Fibroblast of mammary gland (primary cell): ENCODE measurements at regions not wholly inside any gene's neighbourhood (a gene's known extent, or its start where the extent isn't known, plus 50 kb on each side); places are given as distances from the start of the nearest gene placed in this dataset.
A peak's percentile ranks its signal among the peaks of the same experiment; 100 is the strongest.

Experiments
- DNase-seq: peaks from one replicate; pipeline ENCODE4 v3.0.0-alpha.2; 2010; ENCODE audit warnings: low read depth
- H3K4me3 ChIP-seq: 2 replicates; pipeline ENCODE4 v1.5.1; 2011; ENCODE audit warnings: low read depth, mild to moderate bottlenecking, low read length, moderate library complexity; ENCODE audit not compliant: control insufficient read depth
- TF ChIP-seq, protein P1 (sequence below): conservative IDR thresholded peaks from 2 replicates; pipeline ENCODE4 v1.5.1; 2011; ENCODE audit warnings: low read depth, low read length, inconsistent platforms; ENCODE audit not compliant: control insufficient read depth, insufficient read depth

DNA sequence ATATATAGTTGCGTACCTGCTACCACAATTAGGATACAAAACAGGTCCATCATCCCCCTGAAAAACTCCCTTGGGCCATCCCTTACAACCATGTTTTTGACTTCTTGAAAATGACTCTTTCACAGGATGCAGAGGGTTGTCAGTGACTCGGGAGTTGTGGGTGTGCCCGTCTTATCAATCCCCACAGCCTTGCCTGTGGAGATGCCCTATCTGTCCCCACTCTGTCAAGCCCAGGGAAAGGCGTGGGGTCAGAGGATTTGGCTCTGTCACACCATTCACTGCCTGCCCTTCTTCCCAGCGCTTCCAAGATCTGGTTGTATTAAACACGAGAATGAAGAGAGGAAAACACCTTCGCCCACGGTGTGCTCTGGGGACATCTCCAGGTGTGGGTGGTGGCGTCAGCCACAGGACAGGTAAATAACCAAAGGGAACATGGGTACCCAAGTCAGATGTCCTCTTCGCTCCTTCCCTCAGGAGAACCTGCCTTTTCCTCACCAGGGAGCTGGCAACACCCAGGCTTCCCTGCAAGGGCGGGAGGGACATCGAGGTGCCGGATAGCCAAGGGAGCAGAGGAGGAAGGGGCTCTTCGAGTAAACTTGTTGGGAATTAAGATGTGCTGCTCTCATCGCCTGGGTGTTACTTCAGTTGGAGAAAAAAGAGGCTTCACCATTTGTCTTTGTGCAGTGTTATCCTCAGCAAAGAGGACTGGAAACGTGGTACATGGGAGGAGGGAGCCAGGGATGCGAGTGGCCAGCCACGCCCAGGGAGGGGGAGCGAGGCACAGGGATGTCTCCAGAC, 100.3 kb downstream of the B3GNT2 start:
- no peak for DNase-seq
- TF ChIP-seq, protein P1, sequence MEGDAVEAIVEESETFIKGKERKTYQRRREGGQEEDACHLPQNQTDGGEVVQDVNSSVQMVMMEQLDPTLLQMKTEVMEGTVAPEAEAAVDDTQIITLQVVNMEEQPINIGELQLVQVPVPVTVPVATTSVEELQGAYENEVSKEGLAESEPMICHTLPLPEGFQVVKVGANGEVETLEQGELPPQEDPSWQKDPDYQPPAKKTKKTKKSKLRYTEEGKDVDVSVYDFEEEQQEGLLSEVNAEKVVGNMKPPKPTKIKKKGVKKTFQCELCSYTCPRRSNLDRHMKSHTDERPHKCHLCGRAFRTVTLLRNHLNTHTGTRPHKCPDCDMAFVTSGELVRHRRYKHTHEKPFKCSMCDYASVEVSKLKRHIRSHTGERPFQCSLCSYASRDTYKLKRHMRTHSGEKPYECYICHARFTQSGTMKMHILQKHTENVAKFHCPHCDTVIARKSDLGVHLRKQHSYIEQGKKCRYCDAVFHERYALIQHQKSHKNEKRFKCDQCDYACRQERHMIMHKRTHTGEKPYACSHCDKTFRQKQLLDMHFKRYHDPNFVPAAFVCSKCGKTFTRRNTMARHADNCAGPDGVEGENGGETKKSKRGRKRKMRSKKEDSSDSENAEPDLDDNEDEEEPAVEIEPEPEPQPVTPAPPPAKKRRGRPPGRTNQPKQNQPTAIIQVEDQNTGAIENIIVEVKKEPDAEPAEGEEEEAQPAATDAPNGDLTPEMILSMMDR, result no peak
- H3K4me3 ChIP-seq, result no peak overlapping the region

DNA sequence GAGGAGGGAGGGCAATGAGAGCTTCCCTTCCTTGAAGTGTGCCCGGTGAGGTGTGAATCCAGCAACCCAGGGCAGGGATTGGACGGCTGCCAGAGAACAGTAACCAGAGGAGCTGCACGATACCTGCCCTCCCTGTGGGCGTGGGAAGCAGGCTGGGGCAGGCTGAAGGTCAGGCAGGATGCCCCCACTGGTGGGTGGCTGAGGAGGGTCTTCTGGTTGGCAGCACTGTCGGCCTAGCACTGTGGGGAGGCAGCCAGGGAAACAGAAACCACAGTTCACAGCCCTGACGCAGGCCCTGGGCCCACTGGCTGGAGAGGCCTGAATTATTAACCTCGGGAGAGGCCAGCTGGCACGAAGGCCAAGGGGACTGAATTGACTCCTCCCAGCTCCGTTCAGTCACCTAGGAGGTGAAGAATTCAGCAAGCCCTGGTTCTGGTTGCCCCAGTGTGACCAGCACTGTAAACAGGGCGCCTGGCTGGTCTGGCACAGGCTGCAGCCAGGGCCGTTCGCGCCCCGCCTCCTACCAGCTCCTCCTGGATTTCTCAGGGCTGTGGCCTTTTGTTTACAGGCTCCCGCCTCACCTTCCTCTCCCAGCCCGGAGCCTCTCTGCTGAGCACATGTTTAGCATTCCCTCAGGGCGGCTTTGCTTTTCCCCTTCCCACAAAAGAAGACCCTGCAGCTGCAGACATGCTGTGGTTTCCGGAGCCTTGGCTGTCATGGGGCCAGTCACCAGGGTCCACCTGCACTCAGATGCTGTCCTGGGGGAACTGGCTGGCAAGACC, 97.8 kb downstream of the B3GNT2 start:
- peak; percentile 23 for DNase-seq
- TF ChIP-seq, protein P1, result no peak
- no peak overlapping the region for H3K4me3 ChIP-seq

DNA sequence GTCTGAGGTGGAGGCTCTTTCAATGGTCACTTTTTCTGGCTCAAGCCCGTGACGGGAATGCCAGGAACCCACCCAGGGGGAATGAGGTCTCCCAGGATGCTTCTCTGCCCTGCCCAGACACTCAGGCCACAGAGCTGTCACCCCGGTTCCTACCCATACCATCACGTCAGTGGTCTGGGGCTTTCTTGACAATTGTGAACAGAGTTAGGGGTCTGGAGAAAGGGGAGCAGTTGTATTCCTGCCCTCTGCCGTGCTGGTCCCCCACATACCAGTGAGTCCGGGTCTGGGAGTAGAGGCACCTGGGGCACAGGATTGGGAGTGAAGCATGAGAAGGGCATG, 97.2 kb downstream of the B3GNT2 start:
- TF ChIP-seq, protein P1, result no peak
- no peak for DNase-seq
- H3K4me3 ChIP-seq, result no peak overlapping the region

DNA sequence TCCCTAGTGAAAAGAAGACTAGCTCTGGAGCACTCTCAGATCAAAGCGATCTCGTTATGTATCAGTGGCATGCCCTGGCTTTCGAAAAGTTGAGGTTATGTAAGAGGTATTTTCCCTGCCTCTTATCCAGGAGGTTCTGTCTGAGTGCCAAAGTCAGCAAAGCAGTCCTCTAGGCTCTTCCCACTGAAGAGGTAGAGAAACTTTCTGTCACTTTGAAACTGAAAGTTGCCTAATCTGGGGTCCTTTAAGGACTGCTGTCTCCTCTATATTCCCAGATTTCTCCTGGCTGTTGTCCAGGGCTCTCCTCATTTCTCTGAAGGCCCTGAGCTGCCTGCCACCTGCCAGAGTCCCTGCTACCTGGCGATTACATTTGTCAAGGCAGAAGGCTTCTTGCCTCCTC, 96.3 kb downstream of the B3GNT2 start:
- DNase-seq, result peak; percentile 17
- no peak overlapping the region for H3K4me3 ChIP-seq
- TF ChIP-seq, protein P1, result no peak

DNA sequence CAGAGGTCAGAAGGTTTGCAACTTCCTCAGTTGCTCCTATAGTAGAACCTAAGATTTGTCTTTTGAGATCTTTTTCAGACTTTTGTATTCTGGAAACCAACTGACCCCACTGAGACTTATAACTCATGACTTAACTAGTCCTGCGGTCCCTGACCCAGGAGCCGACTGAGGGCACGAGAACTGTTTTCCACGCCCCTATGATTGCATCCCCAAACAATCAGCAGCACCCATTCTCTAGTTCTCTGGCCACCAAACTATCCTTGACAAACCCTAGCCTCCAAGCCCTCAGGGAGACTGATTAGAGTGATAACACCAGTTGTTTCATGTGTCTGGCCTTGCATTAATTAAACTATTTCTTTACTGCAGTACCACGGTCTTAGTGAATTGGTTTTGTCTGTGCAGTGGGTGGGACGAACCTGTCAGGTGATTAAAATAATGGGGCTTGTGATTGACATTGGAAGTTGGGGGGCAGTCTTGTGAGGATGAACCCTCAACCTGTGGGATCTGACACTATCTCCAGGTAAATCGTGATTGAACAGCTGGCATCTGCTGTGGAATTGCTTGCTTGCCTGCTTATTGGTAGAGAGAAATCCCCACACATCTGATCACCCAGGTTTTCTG, 95.7 kb downstream of the B3GNT2 start:
- no peak for DNase-seq
- TF ChIP-seq, protein P1, result no peak
- H3K4me3 ChIP-seq, result no peak overlapping the region

DNA sequence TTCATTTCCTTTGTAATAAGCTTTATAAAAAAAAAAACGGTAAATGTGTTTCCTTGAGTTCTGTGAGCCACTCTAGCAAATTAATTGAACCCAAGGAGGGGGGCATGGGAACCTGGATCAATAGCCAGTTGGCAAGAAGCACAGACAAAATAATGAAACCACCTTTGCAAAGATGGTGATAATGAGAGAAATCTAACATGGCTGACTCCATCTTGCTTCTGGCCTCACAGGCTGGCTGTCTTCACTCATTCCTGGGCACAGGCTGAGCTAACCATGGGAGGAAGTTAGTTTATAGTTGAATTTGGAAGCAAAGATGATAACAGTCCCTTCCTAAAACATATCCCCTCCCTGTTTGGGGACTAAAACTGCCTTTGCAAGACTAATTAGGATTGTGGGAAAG, 95.1 kb downstream of the B3GNT2 start:
- TF ChIP-seq, protein P1, result no peak
- no peak overlapping the region for H3K4me3 ChIP-seq
- DNase-seq, result no peak
